ENCODE measurements at regions not wholly inside any gene's neighbourhood (a gene's known extent, or its start where the extent isn't known, plus 50 kb on each side); places are given as distances from the start of the nearest gene placed in this dataset.
"Not testable (repeated sequence)": the region's sequence is repeated elsewhere in the genome, so short reads cannot be mapped to it uniquely, and the experiment has no call there.

DNA sequence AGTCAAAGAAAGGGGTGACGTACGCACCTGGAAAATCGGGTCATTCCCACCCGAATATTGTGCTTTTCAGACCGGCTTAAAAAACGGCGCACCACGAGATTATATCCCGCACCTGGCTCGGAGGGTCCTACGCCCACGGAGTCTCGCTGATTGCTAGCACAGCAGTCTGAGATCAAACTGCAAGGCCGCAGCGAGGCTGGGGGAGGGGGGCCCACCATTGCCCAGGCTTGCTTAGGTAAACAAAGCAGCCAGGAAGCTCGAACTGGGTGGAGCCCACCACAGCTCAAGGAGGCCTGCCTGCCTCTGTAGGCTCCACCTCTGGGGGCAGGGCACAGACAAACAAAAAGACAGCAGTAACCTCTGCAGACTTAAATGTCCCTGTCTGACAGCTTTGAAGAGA, 117.0 kb upstream of the PTBP2 start:
- TF ChIP-seq, protein P1, sequence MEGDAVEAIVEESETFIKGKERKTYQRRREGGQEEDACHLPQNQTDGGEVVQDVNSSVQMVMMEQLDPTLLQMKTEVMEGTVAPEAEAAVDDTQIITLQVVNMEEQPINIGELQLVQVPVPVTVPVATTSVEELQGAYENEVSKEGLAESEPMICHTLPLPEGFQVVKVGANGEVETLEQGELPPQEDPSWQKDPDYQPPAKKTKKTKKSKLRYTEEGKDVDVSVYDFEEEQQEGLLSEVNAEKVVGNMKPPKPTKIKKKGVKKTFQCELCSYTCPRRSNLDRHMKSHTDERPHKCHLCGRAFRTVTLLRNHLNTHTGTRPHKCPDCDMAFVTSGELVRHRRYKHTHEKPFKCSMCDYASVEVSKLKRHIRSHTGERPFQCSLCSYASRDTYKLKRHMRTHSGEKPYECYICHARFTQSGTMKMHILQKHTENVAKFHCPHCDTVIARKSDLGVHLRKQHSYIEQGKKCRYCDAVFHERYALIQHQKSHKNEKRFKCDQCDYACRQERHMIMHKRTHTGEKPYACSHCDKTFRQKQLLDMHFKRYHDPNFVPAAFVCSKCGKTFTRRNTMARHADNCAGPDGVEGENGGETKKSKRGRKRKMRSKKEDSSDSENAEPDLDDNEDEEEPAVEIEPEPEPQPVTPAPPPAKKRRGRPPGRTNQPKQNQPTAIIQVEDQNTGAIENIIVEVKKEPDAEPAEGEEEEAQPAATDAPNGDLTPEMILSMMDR (IDR thresholded peaks at IDR 0.05; ENCODE audit: low read depth, low read length), result not testable (repeated sequence)
- not testable (repeated sequence) for TF ChIP-seq EZH2phosphoT487 (IDR thresholded peaks at IDR 0.05; ENCODE audit: low read depth)
